H9 (cell line): ENCODE measurements at regions not wholly inside any gene's neighbourhood (a gene's known extent, or its start where the extent isn't known, plus 50 kb on each side); places are given as distances from the start of the nearest gene placed in this dataset.

Experiments used
- DNase-seq: peaks from one replicate; pipeline ENCODE4 v3.0.0-alpha.2; 2017
- H2AFZ ChIP-seq: one replicate; pipeline ENCODE4 v1.6.1; 2013; ENCODE audit warnings: mild to moderate bottlenecking, low read length, control low read depth, moderate library complexity
- H2AK5ac ChIP-seq: 2 replicates; pipeline ENCODE4 v1.6.1; 2013; ENCODE audit warnings: low read length, control low read depth, mixed read lengths; ENCODE audit not compliant: insufficient read length
- H2BK120ac ChIP-seq: one replicate; pipeline ENCODE4 v1.6.1; 2013; ENCODE audit warnings: low read depth, mild to moderate bottlenecking, low read length, control low read depth, inconsistent platforms; ENCODE audit not compliant: poor library complexity, severe bottlenecking
- H2BK12ac ChIP-seq: 2 replicates; pipeline ENCODE4 v1.6.1; 2013; ENCODE audit warnings: low read length, control low read depth, mixed read lengths, low read depth; ENCODE audit not compliant: insufficient read length
- H2BK15ac ChIP-seq: 2 replicates; pipeline ENCODE4 v1.6.1; 2013; ENCODE audit warnings: low read depth, low read length, control low read depth
- H2BK20ac ChIP-seq: one replicate; pipeline ENCODE4 v1.6.1; 2013; ENCODE audit warnings: low read depth, mild to moderate bottlenecking, low read length, control low read depth, inconsistent platforms; ENCODE audit not compliant: poor library complexity, severe bottlenecking
- H2BK5ac ChIP-seq: 2 replicates; pipeline ENCODE4 v1.6.1; 2013; ENCODE audit warnings: low read length, control low read depth, mixed read lengths; ENCODE audit not compliant: insufficient read length
- H3K14ac ChIP-seq: 2 replicates; pipeline ENCODE4 v1.6.1; 2013; ENCODE audit warnings: low read length, control low read depth; ENCODE audit not compliant: insufficient read depth
- H3K18ac ChIP-seq: 2 replicates; pipeline ENCODE4 v1.6.1; 2013; ENCODE audit warnings: low read depth, mild to moderate bottlenecking, mixed read lengths, low read length, control low read depth; ENCODE audit not compliant: insufficient read length
- H3K23ac ChIP-seq: 2 replicates; pipeline ENCODE4 v1.6.1; 2013; ENCODE audit warnings: low read length, control low read depth, mixed read lengths, low read depth; ENCODE audit not compliant: insufficient read length
- H3K23me2 ChIP-seq: 2 replicates; pipeline ENCODE4 v1.6.1; 2013; ENCODE audit warnings: low read depth, mild to moderate bottlenecking, mixed read lengths, low read length, control low read depth; ENCODE audit not compliant: insufficient read length, poor library complexity, severe bottlenecking
- H3K27ac ChIP-seq: 2 replicates; pipeline ENCODE4 v1.5.1; 2013; ENCODE audit warnings: low read length, control low read depth, mixed read lengths, low read depth; ENCODE audit not compliant: insufficient read length
- H3K27me3 ChIP-seq: 2 replicates; pipeline ENCODE4 v1.6.1; 2013; ENCODE audit warnings: low read length, control low read depth, inconsistent platforms; ENCODE audit not compliant: insufficient read depth
- H3K4ac ChIP-seq: 2 replicates; pipeline ENCODE4 v1.6.1; 2013; ENCODE audit warnings: low read depth, mild to moderate bottlenecking, control low read depth, inconsistent platforms, low read length, moderate library complexity
- H3K4me1 ChIP-seq: 2 replicates; pipeline ENCODE4 v1.6.1; 2013; ENCODE audit warnings: low read length, control low read depth, inconsistent platforms; ENCODE audit not compliant: insufficient read depth
- H3K4me2 ChIP-seq: 2 replicates; pipeline ENCODE4 v1.6.1; 2013; ENCODE audit warnings: low read length, control low read depth, mixed read lengths; ENCODE audit not compliant: insufficient read length, insufficient read depth
- H3K56ac ChIP-seq: 2 replicates; pipeline ENCODE4 v1.6.1; 2013; ENCODE audit warnings: low read depth, mild to moderate bottlenecking, mixed read lengths, low read length, control low read depth; ENCODE audit not compliant: insufficient read length
- H3K79me1 ChIP-seq: 2 replicates; pipeline ENCODE4 v1.6.1; 2013; ENCODE audit warnings: low read depth, mild to moderate bottlenecking, moderate library complexity, low read length, control low read depth, inconsistent platforms; ENCODE audit not compliant: insufficient read depth, poor library complexity, severe bottlenecking
- H3K79me2 ChIP-seq: 2 replicates; pipeline ENCODE4 v1.6.1; 2013; ENCODE audit warnings: low read length, control low read depth, inconsistent platforms; ENCODE audit not compliant: insufficient read depth
- H3K9ac ChIP-seq: 2 replicates; pipeline ENCODE4 v1.6.1; 2013; ENCODE audit warnings: low read length, control low read depth, mixed read lengths; ENCODE audit not compliant: insufficient read length; ENCODE audit errors: extremely low read depth
- H3K9me3 ChIP-seq: one replicate; pipeline ENCODE4 v1.6.1; 2013; ENCODE audit warnings: low read depth, low read length, inconsistent platforms; ENCODE audit not compliant: control insufficient read depth
- H3T11ph ChIP-seq: one replicate; pipeline ENCODE4 v1.6.1; 2013; ENCODE audit warnings: mild to moderate bottlenecking, low read length, control low read depth, inconsistent platforms
- H4K20me1 ChIP-seq: one replicate; pipeline ENCODE4 v1.6.1; 2013; ENCODE audit not compliant: control insufficient read depth, insufficient read length, insufficient read depth
- H4K5ac ChIP-seq: 2 replicates; pipeline ENCODE4 v1.6.1; 2013; ENCODE audit warnings: low read depth, mild to moderate bottlenecking, mixed read lengths, low read length, control low read depth; ENCODE audit not compliant: insufficient read length
- H4K8ac ChIP-seq: replicated peaks from 2 replicates; pipeline ENCODE4 v1.6.1; 2013; ENCODE audit warnings: low read length, control low read depth, mixed read lengths, low read depth; ENCODE audit not compliant: insufficient read length
- H4K91ac ChIP-seq: 2 replicates; pipeline ENCODE4 v1.6.1; 2013; ENCODE audit warnings: low read depth, mild to moderate bottlenecking, moderate library complexity, mixed read lengths, low read length, control low read depth; ENCODE audit not compliant: insufficient read length
- H3K27ac Mint-ChIP-seq, 3 experiments: 2 replicates in 2 of 3; 3 replicates in 1 of 3; pipeline ENCODE4 v1.8.0; 2020 to 2021; ENCODE audit warnings: mixed read lengths in 3 of 3, mild to moderate bottlenecking in 1 of 3, moderate library complexity in 1 of 3
- H3K27me3 Mint-ChIP-seq: 2 replicates; pipeline ENCODE4 v1.8.0; 2021; ENCODE audit warnings: low read depth, mild to moderate bottlenecking, moderate library complexity, mixed read lengths
- H3K36me3 Mint-ChIP-seq, 3 experiments: 2 replicates in 2 of 3; 3 replicates in 1 of 3; pipeline ENCODE4 v1.8.0; 2020 to 2021; ENCODE audit warnings: low read depth in 3 of 3, mixed read lengths in 3 of 3; ENCODE audit not compliant: insufficient read depth in 1 of 3
- H3K4me1 Mint-ChIP-seq, 2 experiments: 2 replicates each; pipeline ENCODE4 v1.8.0; 2020; ENCODE audit warnings: mixed read lengths in 2 of 2
- H3K4me3 Mint-ChIP-seq, 2 experiments: 2 replicates in 1 of 2; 3 replicates in 1 of 2; pipeline ENCODE4 v1.8.0; 2020 to 2021; ENCODE audit warnings: mild to moderate bottlenecking in 2 of 2, mixed read lengths in 2 of 2, moderate library complexity in 1 of 2
- H3K9me3 Mint-ChIP-seq, 2 experiments: 2 replicates in 1 of 2; 3 replicates in 1 of 2; pipeline ENCODE4 v1.8.0; 2020; ENCODE audit warnings: mild to moderate bottlenecking in 2 of 2, mixed read lengths in 2 of 2, moderate library complexity in 1 of 2
- CTCF ChIP-seq: fragments of 200-600 bp; sonication (generic); conservative IDR thresholded peaks from 3 replicates; pipeline ENCODE4 v1.8.0; 2021; ENCODE audit warnings: antibody characterized with exemption, mild to moderate bottlenecking

- no peak overlapping the region for H3K27ac ChIP-seq
- H2BK120ac ChIP-seq = no peak overlapping the region
- H3K4ac ChIP-seq = no peak overlapping the region
- no peak overlapping the region for H2AFZ ChIP-seq
- Mint-ChIP-seq H3K4me1 (no peaks in the 10 kb centered on the region), H3K36me3 (peaks cover 0 to 4% (median 0%) of the 10 kb centered on the region in 3 experiments; a peak in 1 of 7 replicates), H3K27ac (no peak overlapping the region), H3K27me3 (peaks cover 8% of the 10 kb centered on the region), H3K4me3 (no peak overlapping the region), H3K9me3 (peaks cover 12 to 18% of the 10 kb centered on the region in 2 experiments)
- H3K4me2 ChIP-seq = no peak overlapping the region
- DNase-seq = no peak
- no peak overlapping the region for H3T11ph ChIP-seq
- no peaks in the 10 kb centered on the region for H3K79me1 ChIP-seq
- H4K20me1 ChIP-seq = no peaks in the 10 kb centered on the region
- no peak overlapping the region for H2AK5ac ChIP-seq
- H3K56ac ChIP-seq = no peak overlapping the region
- H3K23me2 ChIP-seq = no peaks in the 10 kb centered on the region
- H4K91ac ChIP-seq = no peak overlapping the region
- no peaks in the 10 kb centered on the region for H3K4me1 ChIP-seq
- no peak overlapping the region for H2BK5ac ChIP-seq
- no peak overlapping the region for H2BK12ac ChIP-seq
- H3K79me2 ChIP-seq = no peaks in the 10 kb centered on the region
- H2BK20ac ChIP-seq = no peak overlapping the region
- no peak overlapping the region for H3K23ac ChIP-seq
- H3K9me3 ChIP-seq = no peaks in the 10 kb centered on the region
- H4K8ac ChIP-seq = no peak overlapping the region
- TF ChIP-seq CTCF = no peak
- H4K5ac ChIP-seq = no peak overlapping the region
- H3K14ac ChIP-seq = no peak overlapping the region
- no peak overlapping the region for H3K9ac ChIP-seq
- no peak overlapping the region for H2BK15ac ChIP-seq
- no peaks in the 10 kb centered on the region for H3K27me3 ChIP-seq
- no peak overlapping the region for H3K18ac ChIP-seq
These were observed 228.0 kb downstream of the CYP26B1 start for GRCh38 chr2:71919708-71920107.
